Loucy (cell line): ENCODE measurements at regions not wholly inside any gene's neighbourhood (a gene's known extent, or its start where the extent isn't known, plus 50 kb on each side); places are given as distances from the start of the nearest gene placed in this dataset.

Experiments used
- H2AFZ ChIP-seq: fragments of 200-600 bp; sonication (generic); 2 replicates; pipeline ENCODE4 v1.6.0; 2016; ENCODE audit warnings: antibody characterized with exemption, mild to moderate bottlenecking, low read length, moderate library complexity
- H3F3A ChIP-seq: fragments of 200-600 bp; 2 replicates; pipeline ENCODE4 v1.6.0; 2016; ENCODE audit warnings: antibody characterized with exemption, low read depth, mild to moderate bottlenecking
- H3K27me3 ChIP-seq: fragments of 200-600 bp; sonication (generic); 2 replicates; pipeline ENCODE4 v1.6.1; 2014; ENCODE audit warnings: low read length, mild to moderate bottlenecking; ENCODE audit not compliant: insufficient read depth, poor library complexity, severe bottlenecking
- H3K36me3 ChIP-seq: fragments of 200-600 bp; sonication (generic); 2 replicates; pipeline ENCODE4 v1.6.1; 2016; ENCODE audit warnings: low read length; ENCODE audit not compliant: insufficient read depth
- H3K4me1 ChIP-seq: fragments of 200-600 bp; sonication (generic); 2 replicates; pipeline ENCODE4 v1.5.1; 2014; ENCODE audit warnings: low read length, mild to moderate bottlenecking; ENCODE audit not compliant: insufficient read depth, poor library complexity, severe bottlenecking
- H3K4me2 ChIP-seq: fragments of 200-600 bp; sonication (generic); 2 replicates; pipeline ENCODE4 v1.6.0; 2014; ENCODE audit warnings: antibody characterized with exemption, low read length, low read depth, mild to moderate bottlenecking; ENCODE audit not compliant: poor library complexity, severe bottlenecking
- H3K4me3 ChIP-seq: fragments of 200-600 bp; sonication (generic); 2 replicates; pipeline ENCODE4 v1.5.1; 2014; ENCODE audit warnings: low read length, mild to moderate bottlenecking, mixed read lengths; ENCODE audit not compliant: poor library complexity, severe bottlenecking
- H3K79me2 ChIP-seq: fragments of 200-600 bp; sonication (generic); 2 replicates; pipeline ENCODE4 v1.6.1; 2014; ENCODE audit warnings: low read length; ENCODE audit not compliant: insufficient read depth
- H3K9ac ChIP-seq: fragments of 200-600 bp; sonication (generic); 2 replicates; pipeline ENCODE4 v1.6.0; 2014; ENCODE audit warnings: mild to moderate bottlenecking, low read depth, low read length, moderate library complexity; ENCODE audit not compliant: poor library complexity, severe bottlenecking
- H3K9me2 ChIP-seq: fragments of 200-600 bp; sonication (generic); replicated peaks from 2 replicates; pipeline ENCODE4 v1.6.1; 2016; ENCODE audit warnings: low read depth, low read length, mixed read lengths
- H3K9me3 ChIP-seq: fragments of 200-600 bp; sonication (generic); 2 replicates; pipeline ENCODE4 v1.6.1; 2014; ENCODE audit warnings: mild to moderate bottlenecking, antibody characterized with exemption, low read length, low read depth; ENCODE audit not compliant: insufficient read depth
- H4K20me1 ChIP-seq: fragments of 200-600 bp; sonication (generic); 2 replicates; pipeline ENCODE4 v1.6.0; 2014; ENCODE audit warnings: antibody characterized with exemption, low read length, mild to moderate bottlenecking; ENCODE audit not compliant: insufficient read depth, poor library complexity, severe bottlenecking
- EZH2phosphoT487 ChIP-seq: fragments of 200-600 bp; IDR thresholded peaks from 2 replicates; pipeline ENCODE4 v1.6.1; 2018; ENCODE audit warnings: antibody characterized with exemption, mild to moderate bottlenecking, moderate library complexity, borderline replicate concordance
- TF ChIP-seq, protein P1 (sequence below): fragments of 200-600 bp; sonication (generic); conservative IDR thresholded peaks from 2 replicates; pipeline ENCODE4 v1.5.1; 2014; ENCODE audit warnings: mild to moderate bottlenecking, antibody characterized with exemption, low read length

- Histone ChIP-seq H3K4me1 (no peaks in the 10 kb centered on the region), H4K20me1 (no peaks in the 10 kb centered on the region), H3K27me3 (no peaks in the 10 kb centered on the region), H2AFZ (no peak overlapping the region), H3F3A (no peaks in the 10 kb centered on the region), H3K9me2 (no peaks in the 10 kb centered on the region), H3K79me2 (no peaks in the 10 kb centered on the region), H3K9ac (no peak overlapping the region), H3K4me2 (no peak overlapping the region), H3K4me3 (no peak overlapping the region), H3K36me3 (no peaks in the 10 kb centered on the region), H3K9me3 (no peaks in the 10 kb centered on the region; the same call in 1 of the 2 replicates)
- TF ChIP-seq, protein P1, sequence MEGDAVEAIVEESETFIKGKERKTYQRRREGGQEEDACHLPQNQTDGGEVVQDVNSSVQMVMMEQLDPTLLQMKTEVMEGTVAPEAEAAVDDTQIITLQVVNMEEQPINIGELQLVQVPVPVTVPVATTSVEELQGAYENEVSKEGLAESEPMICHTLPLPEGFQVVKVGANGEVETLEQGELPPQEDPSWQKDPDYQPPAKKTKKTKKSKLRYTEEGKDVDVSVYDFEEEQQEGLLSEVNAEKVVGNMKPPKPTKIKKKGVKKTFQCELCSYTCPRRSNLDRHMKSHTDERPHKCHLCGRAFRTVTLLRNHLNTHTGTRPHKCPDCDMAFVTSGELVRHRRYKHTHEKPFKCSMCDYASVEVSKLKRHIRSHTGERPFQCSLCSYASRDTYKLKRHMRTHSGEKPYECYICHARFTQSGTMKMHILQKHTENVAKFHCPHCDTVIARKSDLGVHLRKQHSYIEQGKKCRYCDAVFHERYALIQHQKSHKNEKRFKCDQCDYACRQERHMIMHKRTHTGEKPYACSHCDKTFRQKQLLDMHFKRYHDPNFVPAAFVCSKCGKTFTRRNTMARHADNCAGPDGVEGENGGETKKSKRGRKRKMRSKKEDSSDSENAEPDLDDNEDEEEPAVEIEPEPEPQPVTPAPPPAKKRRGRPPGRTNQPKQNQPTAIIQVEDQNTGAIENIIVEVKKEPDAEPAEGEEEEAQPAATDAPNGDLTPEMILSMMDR = no peak
- no peak for TF ChIP-seq EZH2phosphoT487
Measured at GRCh38 chr18:11501352-11501751, 108.0 kb upstream of the SLC35G4 start.

- no peak for TF ChIP-seq EZH2phosphoT487
- TF ChIP-seq, protein P1 = no peak
- H3K9me3 ChIP-seq = no peaks in the 10 kb centered on the region; the same call in 1 of the 2 replicates
- H3K4me1 ChIP-seq = no peaks in the 10 kb centered on the region
- H2AFZ ChIP-seq = no peak overlapping the region
- H3K9ac ChIP-seq = no peak overlapping the region
- no peaks in the 10 kb centered on the region for H3K36me3 ChIP-seq
- H3K4me3 ChIP-seq = no peak overlapping the region
- no peaks in the 10 kb centered on the region for H3K79me2 ChIP-seq
- H3K4me2 ChIP-seq = no peak overlapping the region
- H4K20me1 ChIP-seq = no peaks in the 10 kb centered on the region
- no peaks in the 10 kb centered on the region for H3K27me3 ChIP-seq
- no peaks in the 10 kb centered on the region for H3F3A ChIP-seq
- H3K9me2 ChIP-seq = no peaks in the 10 kb centered on the region
Measured at GRCh38 chr18:11500153-11501122, 109.0 kb upstream of the SLC35G4 start.

DNA sequence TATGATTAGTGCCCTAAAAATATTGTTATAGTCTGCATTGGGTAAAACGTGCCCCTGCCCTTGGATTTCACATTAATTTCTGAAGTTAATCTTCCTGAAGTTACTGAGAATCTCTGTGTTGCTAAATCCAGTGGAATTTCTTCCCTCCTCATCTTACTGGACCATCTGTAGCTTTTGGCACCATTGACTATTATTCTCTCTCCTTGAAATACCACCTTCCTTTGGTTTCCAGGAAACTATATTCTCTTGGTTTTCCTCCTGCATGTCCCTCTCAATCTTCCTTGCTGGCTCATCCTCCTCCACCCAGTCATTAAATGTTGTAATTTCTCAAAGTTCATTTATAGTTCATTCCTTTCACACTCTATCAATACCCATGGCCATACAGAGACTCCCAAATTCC is 110.6 kb upstream of the SLC35G4 start:
- Histone ChIP-seq H3K4me1 (no peaks in the 10 kb centered on the region), H3K4me3 (no peak overlapping the region), H3K79me2 (no peaks in the 10 kb centered on the region), H3K9ac (no peak overlapping the region), H3F3A (no peaks in the 10 kb centered on the region), H4K20me1 (no peaks in the 10 kb centered on the region), H3K9me3 (no peaks in the 10 kb centered on the region; the same call in 1 of the 2 replicates), H3K27me3 (no peaks in the 10 kb centered on the region), H3K36me3 (no peaks in the 10 kb centered on the region), H3K9me2 (no peaks in the 10 kb centered on the region), H2AFZ (no peak overlapping the region), H3K4me2 (no peak overlapping the region)
- TF ChIP-seq, protein P1 = no peak
- TF ChIP-seq EZH2phosphoT487 = no peak
